Nephron (organoid): ENCODE measurements at regions not wholly inside any gene's neighbourhood (a gene's known extent, or its start where the extent isn't known, plus 50 kb on each side); places are given as distances from the start of the nearest gene placed in this dataset.

Experiments used
- H3K27ac Mint-ChIP-seq, 3 experiments: 2 replicates each; pipeline ENCODE4 v1.8.0; 2020; ENCODE audit warnings: mixed read lengths in 3 of 3, mild to moderate bottlenecking in 2 of 3, moderate library complexity in 1 of 3
- H3K27me3 Mint-ChIP-seq: 2 replicates; pipeline ENCODE4 v1.8.0; 2021; ENCODE audit warnings: low read depth, mild to moderate bottlenecking, moderate library complexity, mixed read lengths
- H3K36me3 Mint-ChIP-seq: 2 replicates; pipeline ENCODE4 v1.8.0; 2020; ENCODE audit warnings: low read depth, mixed read lengths
- H3K4me1 Mint-ChIP-seq: 2 replicates; pipeline ENCODE4 v1.8.0; 2020; ENCODE audit warnings: mixed read lengths
- H3K4me3 Mint-ChIP-seq, 3 experiments: 2 replicates each; pipeline ENCODE4 v1.8.0; 2020; ENCODE audit warnings: mild to moderate bottlenecking in 3 of 3, mixed read lengths in 3 of 3, moderate library complexity in 2 of 3
- H3K9me3 Mint-ChIP-seq: 2 replicates; pipeline ENCODE4 v1.8.0; 2020; ENCODE audit warnings: mixed read lengths
- TF ChIP-seq, protein P1 (sequence below), 3 experiments: fragments of 200-600 bp; sonication (generic); IDR thresholded peaks; one replicate each; pipeline ENCODE4 v1.5.0; 2021; ENCODE audit warnings: antibody characterized with exemption in 3 of 3; ENCODE audit not compliant: unreplicated experiment in 3 of 3

DNA sequence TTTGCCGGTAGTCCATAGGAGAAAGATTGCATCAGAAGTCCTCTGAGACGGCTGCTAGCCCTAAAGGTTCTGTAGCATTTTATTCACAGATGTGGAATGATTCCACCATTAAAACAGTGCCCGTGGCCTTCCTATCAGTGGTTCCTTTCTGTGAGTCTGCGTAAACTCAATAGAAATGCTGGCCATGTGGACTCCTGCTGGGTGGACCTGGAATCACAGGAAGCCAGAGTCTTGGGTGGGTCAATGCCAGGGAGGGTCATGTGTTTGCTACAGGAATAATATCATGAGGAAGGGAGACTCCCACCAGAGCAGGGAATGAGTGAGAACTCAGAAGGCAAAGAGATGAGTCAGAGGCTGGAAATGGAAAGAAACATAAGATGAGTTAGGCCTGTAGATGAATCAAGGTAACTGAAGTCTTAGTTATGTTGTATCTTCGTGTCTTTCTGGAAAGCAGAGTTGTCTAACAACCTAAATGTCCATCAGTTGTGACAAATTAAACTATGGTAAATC, 410.4 kb upstream of the AUTS2 start:
- H3K36me3 Mint-ChIP-seq = no peaks in the 10 kb centered on the region
- H3K27me3 Mint-ChIP-seq = peaks cover 22% of the 10 kb centered on the region
- peaks cover 10% of the 10 kb centered on the region for H3K4me1 Mint-ChIP-seq
- TF ChIP-seq, protein P1, sequence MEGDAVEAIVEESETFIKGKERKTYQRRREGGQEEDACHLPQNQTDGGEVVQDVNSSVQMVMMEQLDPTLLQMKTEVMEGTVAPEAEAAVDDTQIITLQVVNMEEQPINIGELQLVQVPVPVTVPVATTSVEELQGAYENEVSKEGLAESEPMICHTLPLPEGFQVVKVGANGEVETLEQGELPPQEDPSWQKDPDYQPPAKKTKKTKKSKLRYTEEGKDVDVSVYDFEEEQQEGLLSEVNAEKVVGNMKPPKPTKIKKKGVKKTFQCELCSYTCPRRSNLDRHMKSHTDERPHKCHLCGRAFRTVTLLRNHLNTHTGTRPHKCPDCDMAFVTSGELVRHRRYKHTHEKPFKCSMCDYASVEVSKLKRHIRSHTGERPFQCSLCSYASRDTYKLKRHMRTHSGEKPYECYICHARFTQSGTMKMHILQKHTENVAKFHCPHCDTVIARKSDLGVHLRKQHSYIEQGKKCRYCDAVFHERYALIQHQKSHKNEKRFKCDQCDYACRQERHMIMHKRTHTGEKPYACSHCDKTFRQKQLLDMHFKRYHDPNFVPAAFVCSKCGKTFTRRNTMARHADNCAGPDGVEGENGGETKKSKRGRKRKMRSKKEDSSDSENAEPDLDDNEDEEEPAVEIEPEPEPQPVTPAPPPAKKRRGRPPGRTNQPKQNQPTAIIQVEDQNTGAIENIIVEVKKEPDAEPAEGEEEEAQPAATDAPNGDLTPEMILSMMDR (IDR thresholded peaks at IDR 0.05; ENCODE audit: unreplicated experiment in 3 of 3) = no peak
- H3K27ac Mint-ChIP-seq = no peak overlapping the region
- H3K4me3 Mint-ChIP-seq = no peak overlapping the region
- no peaks in the 10 kb centered on the region for H3K9me3 Mint-ChIP-seq

DNA sequence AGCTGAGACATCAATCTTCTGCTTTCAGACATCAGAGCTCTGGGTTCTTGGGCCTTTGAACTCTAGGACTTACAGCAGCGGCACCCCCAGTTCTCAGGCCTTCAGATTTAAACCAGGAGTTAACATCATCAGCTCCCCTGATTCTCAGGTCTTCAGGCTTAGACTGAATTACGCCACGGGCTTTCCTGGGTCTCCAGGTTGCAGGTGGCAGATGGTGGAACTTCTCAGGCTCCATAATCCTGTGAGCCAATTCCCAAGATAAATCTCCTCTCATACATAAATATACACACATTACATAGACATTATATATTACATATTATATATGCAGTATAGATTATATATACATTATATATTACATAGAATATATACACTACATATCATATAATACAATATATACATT, 408.9 kb upstream of the AUTS2 start:
- peaks cover 3% of the 10 kb centered on the region for H3K9me3 Mint-ChIP-seq
- TF ChIP-seq, protein P1 (IDR thresholded peaks at IDR 0.05; ENCODE audit: unreplicated experiment in 3 of 3) = no peak
- no peak overlapping the region for H3K4me3 Mint-ChIP-seq
- peaks cover 7% of the 10 kb centered on the region for H3K4me1 Mint-ChIP-seq
- no peaks in the 10 kb centered on the region for H3K36me3 Mint-ChIP-seq
- no peak overlapping the region for H3K27ac Mint-ChIP-seq
- peaks cover 16% of the 10 kb centered on the region for H3K27me3 Mint-ChIP-seq

DNA sequence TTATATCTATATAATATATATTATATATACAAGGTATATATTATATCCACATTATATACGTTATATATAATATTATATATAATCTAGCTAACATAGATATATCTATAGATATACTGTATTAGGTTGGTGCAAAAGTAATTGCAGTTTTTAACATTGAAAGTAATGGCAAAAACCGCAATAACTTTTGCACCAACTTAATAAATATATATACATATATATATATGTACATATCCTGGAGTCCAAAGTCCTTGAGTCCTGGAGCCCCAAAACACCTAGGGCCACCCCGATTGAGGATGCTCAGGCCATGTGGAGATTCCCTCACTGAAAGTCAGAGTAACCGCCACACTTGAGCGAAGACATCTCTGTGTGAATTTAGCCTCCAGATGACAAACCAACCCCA, 408.2 kb upstream of the AUTS2 start:
- peaks cover 3% of the 10 kb centered on the region for H3K9me3 Mint-ChIP-seq
- H3K4me3 Mint-ChIP-seq = no peak overlapping the region
- TF ChIP-seq, protein P1 (IDR thresholded peaks at IDR 0.05; ENCODE audit: unreplicated experiment in 3 of 3) = no peak
- no peaks in the 10 kb centered on the region for H3K36me3 Mint-ChIP-seq
- no peak overlapping the region for H3K27ac Mint-ChIP-seq
- H3K4me1 Mint-ChIP-seq = peaks cover 5% of the 10 kb centered on the region
- peaks cover 14% of the 10 kb centered on the region for H3K27me3 Mint-ChIP-seq

DNA sequence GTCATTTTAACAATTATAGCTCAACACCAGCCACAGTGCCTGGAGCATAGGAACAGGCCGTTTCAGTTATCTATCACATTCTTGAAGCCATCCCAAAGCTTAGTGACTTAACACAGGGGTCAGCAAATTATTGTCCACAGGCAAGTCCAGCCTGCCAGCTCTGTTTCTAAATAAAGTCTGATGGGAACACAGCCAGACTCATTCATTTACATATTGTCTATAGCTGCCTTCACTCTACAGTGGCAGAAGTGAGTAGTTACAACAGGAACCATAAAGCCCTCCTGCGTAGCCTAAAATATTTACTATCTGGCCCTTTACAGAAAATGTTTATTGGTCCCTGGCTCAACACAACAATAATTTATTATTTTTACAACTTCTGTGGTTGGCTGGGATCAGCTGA, 407.5 kb upstream of the AUTS2 start:
- Mint-ChIP-seq H3K9me3 (peaks cover 3% of the 10 kb centered on the region), H3K4me1 (peaks cover 5% of the 10 kb centered on the region), H3K4me3 (no peak overlapping the region), H3K27ac (no peak overlapping the region), H3K27me3 (peaks cover 12% of the 10 kb centered on the region), H3K36me3 (no peaks in the 10 kb centered on the region)
- TF ChIP-seq, protein P1 (IDR thresholded peaks at IDR 0.05; ENCODE audit: unreplicated experiment in 3 of 3) = no peak

DNA sequence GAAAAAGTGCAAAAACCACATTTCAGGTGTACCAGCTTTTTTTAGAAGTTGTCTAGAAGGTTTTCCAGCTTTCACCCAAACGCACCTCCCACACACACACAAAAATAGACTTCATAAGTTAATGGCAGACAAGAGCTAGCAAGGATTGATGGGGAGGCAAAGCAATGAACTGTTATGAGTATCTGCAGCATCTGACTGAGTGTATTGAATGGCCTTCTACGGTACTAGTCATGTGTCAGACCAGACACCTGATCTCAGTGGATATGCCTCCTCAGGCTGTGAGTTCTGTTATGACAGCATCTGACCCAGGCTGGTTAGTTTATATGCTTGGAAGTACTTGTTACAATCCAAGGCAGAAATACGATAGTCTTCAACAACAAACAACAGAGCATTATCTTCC, 406.1 kb upstream of the AUTS2 start:
- Mint-ChIP-seq H3K27ac (no peak overlapping the region), H3K36me3 (no peaks in the 10 kb centered on the region), H3K27me3 (peaks cover 5% of the 10 kb centered on the region), H3K4me3 (no peak overlapping the region), H3K4me1 (peaks cover 5% of the 10 kb centered on the region), H3K9me3 (peaks cover 7% of the 10 kb centered on the region)
- TF ChIP-seq, protein P1 (IDR thresholded peaks at IDR 0.05; ENCODE audit: unreplicated experiment in 3 of 3) = no peak

DNA sequence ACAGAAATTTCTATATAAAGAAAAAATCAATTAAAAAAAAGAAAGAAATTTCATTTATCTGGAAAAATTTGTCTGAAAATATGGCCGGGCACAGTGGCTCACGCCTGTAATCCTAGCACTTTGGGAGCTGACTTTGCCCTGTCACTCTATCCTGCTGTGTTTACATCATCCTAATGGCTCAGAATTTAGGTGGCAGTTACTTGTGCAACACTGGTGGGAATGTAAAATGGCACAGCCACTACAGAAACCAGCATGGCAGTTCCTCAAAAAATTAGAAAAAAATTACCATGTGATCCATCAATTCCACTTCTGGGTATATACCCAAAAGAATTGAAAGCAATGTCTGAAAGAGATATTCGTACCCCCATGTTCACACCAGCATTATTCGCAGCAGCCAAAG, 405.2 kb upstream of the AUTS2 start:
- H3K4me1 Mint-ChIP-seq = peaks cover 5% of the 10 kb centered on the region
- no peak overlapping the region for H3K4me3 Mint-ChIP-seq
- TF ChIP-seq, protein P1 (IDR thresholded peaks at IDR 0.05; ENCODE audit: unreplicated experiment in 3 of 3) = no peak
- H3K9me3 Mint-ChIP-seq = peaks cover 7% of the 10 kb centered on the region
- no peaks in the 10 kb centered on the region for H3K36me3 Mint-ChIP-seq
- H3K27ac Mint-ChIP-seq = no peak overlapping the region
- H3K27me3 Mint-ChIP-seq = peaks cover 5% of the 10 kb centered on the region
